Vagina (tissue), 2 donors: ENCODE measurements at regions not wholly inside any gene's neighbourhood (a gene's known extent, or its start where the extent isn't known, plus 50 kb on each side); places are given as distances from the start of the nearest gene placed in this dataset.

Experiments used
- POLR2A ChIP-seq, 2 donors: fragments of 450-650 bp; IDR thresholded peaks; one replicate each; pipeline ENCODE4 v1.6.1; 2017; ENCODE audit warnings: antibody characterized with exemption in 2 of 2, mild to moderate bottlenecking in 2 of 2, moderate library complexity in 2 of 2
- POLR2AphosphoS5 ChIP-seq, 2 donors: sonication (generic); formaldehyde crosslinking; IDR thresholded peaks; one replicate each; pipeline ENCODE4 v1.9.0; 2017; ENCODE audit warnings: antibody characterized with exemption in 2 of 2, mild to moderate bottlenecking in 2 of 2, low read depth in 1 of 2; ENCODE audit not compliant: insufficient read depth in 1 of 2
- TF ChIP-seq, protein P1 (sequence below), 3 experiments: fragments of 450-650 bp in 2 of 3; fragments of 200-600 bp in 1 of 3; sonication (generic) in 1 of 3; IDR thresholded peaks; one replicate each; pipeline ENCODE4 v1.5.1; 2017 to 2019; ENCODE audit warnings: antibody characterized with exemption in 3 of 3, mild to moderate bottlenecking in 2 of 3, moderate library complexity in 2 of 3

DNA sequence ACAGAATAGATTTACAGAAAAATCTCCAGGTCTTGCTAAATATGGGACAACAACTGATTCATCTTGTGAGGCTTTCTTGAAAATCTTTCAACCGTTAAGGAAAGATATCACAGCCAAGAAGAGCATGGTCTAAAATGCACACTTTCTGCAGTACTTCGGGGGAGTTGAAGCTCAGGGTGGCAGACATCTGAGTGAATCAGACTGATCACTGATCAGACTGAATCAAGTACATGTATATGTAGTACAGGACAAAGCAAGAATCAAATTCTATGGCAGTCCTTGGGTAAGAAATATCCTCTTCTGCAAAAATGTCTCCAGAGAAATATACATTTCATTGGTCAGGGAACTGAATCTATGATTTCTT lies 212.4 kb upstream of the SPAG17 start:
- TF ChIP-seq, protein P1, sequence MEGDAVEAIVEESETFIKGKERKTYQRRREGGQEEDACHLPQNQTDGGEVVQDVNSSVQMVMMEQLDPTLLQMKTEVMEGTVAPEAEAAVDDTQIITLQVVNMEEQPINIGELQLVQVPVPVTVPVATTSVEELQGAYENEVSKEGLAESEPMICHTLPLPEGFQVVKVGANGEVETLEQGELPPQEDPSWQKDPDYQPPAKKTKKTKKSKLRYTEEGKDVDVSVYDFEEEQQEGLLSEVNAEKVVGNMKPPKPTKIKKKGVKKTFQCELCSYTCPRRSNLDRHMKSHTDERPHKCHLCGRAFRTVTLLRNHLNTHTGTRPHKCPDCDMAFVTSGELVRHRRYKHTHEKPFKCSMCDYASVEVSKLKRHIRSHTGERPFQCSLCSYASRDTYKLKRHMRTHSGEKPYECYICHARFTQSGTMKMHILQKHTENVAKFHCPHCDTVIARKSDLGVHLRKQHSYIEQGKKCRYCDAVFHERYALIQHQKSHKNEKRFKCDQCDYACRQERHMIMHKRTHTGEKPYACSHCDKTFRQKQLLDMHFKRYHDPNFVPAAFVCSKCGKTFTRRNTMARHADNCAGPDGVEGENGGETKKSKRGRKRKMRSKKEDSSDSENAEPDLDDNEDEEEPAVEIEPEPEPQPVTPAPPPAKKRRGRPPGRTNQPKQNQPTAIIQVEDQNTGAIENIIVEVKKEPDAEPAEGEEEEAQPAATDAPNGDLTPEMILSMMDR (IDR thresholded peaks at IDR 0.05), result no peak
- TF ChIP-seq POLR2A (IDR thresholded peaks at IDR 0.05) (no peak), POLR2AphosphoS5 (IDR thresholded peaks at IDR 0.05; ENCODE audit: insufficient read depth in 1 of 2, low read depth in 1 of 2) (no peak)
